IPS-15b (cell line): ENCODE measurements at regions not wholly inside any gene's neighbourhood (a gene's known extent, or its start where the extent isn't known, plus 50 kb on each side); places are given as distances from the start of the nearest gene placed in this dataset.
"Not testable (repeated sequence)": the region's sequence is repeated elsewhere in the genome, so short reads cannot be mapped to it uniquely, and the experiment has no call there.

Experiments used
- H3K27me3 ChIP-seq: one replicate; pipeline ENCODE4 v1.6.1; 2013; ENCODE audit warnings: low read length; ENCODE audit not compliant: control insufficient read depth, insufficient read depth
- H3K36me3 ChIP-seq: one replicate; pipeline ENCODE4 v1.6.1; 2013; ENCODE audit warnings: low read length; ENCODE audit not compliant: control insufficient read depth, insufficient read depth
- H3K4me1 ChIP-seq: one replicate; pipeline ENCODE4 v1.6.1; 2013; ENCODE audit warnings: mild to moderate bottlenecking, low read length; ENCODE audit not compliant: control insufficient read depth, insufficient read depth
- H3K4me3 ChIP-seq: one replicate; pipeline ENCODE4 v1.5.1; 2013; ENCODE audit warnings: low read depth, low read length
- H3K9ac ChIP-seq: one replicate; pipeline ENCODE4 v1.6.1; 2013; ENCODE audit warnings: low read depth, mild to moderate bottlenecking, low read length
- H3K9me3 ChIP-seq: one replicate; pipeline ENCODE4 v1.6.1; 2013; ENCODE audit warnings: mild to moderate bottlenecking, low read length; ENCODE audit not compliant: control insufficient read depth, insufficient read depth

DNA sequence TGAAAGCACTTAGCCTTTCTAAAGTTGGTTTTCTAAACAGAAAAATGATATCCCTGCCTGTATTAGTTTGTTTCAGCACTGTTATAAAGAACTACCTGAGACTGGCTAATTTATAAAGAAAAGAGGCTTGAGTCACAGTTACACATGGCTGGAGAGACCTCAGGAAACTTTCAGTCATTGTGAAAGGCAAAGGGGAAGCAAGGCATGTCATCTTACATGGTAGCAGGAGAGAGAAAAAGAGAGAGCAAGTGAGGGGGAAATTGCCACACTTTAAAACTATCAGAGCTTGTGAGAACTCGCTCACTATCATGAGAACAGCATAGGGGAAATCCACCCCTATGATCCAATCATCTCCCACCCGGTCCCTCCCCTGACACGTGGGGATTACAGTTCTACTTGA, 64.9 kb downstream of the FAM170A start:
- Histone ChIP-seq H3K9me3 (peaks cover 6% of the 10 kb centered on the region), H3K36me3 (no peaks in the 10 kb centered on the region), H3K4me3 (no peak overlapping the region), H3K4me1 (no peaks in the 10 kb centered on the region), H3K9ac (no peak overlapping the region), H3K27me3 (no peaks in the 10 kb centered on the region)

DNA sequence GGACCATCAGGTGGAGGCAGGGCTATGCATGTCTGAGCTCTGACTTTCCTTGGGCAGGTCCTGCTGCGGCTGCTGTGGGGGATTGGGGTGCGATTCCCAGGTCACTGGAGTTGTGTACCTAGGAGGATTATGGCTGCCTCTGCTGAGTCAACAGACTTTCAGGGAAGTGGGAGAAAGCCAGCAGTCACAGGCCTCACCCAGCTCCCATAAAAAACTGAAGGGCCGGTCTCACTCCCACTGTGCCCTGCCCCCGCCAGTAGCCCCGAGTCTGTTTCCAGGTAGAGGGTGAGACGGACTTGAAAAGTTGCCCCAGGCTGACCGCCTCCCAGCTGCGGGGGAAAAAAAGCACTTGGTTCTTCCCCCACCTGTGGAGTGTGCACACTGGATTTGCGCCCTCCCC, 76.7 kb downstream of the FAM170A start:
- Histone ChIP-seq H3K9me3 (no peaks in the 10 kb centered on the region), H3K4me1 (no peaks in the 10 kb centered on the region), H3K4me3 (no peak overlapping the region), H3K27me3 (no peaks in the 10 kb centered on the region), H3K36me3 (no peaks in the 10 kb centered on the region), H3K9ac (no peak overlapping the region)

DNA sequence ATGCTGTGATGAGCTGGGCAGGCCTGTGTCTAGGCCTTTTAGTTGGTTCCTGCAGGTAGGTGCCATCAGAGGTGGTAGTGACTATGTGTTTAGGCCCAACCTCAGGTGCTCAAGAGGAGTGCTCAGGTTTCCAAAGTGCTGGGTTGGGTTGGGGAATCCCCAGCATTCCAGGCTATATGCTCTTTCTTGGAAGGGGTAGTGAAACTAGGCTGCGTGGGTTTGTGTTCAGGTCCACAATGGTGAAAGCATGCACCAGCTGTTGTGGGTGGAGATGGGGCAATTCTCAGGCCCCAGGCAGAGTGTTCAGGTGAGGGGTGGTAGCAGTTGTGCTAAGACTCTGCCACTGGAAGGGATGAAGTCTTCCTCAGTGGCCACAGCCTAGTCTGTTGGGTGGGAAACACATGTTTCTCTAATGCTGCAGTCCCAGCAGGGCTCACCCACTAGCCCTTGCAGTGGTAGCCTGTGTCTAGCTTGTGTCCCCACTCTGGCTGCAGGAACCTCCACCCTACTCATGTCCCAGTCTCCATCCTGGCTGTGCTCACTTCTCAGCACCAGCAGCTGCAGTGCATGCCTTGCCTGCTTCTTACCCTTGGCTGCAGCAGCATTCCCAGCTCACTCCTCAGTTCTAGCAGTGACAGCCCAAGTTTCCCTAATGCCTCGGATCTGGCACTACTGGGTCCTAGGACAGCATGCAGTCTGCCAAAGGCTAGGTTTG, 78.9 kb downstream of the FAM170A start:
- Histone ChIP-seq H3K36me3 (no peaks in the 10 kb centered on the region), H3K9me3 (no peaks in the 10 kb centered on the region), H3K27me3 (no peaks in the 10 kb centered on the region), H3K4me3 (no peak overlapping the region), H3K9ac (no peak overlapping the region), H3K4me1 (no peaks in the 10 kb centered on the region)

DNA sequence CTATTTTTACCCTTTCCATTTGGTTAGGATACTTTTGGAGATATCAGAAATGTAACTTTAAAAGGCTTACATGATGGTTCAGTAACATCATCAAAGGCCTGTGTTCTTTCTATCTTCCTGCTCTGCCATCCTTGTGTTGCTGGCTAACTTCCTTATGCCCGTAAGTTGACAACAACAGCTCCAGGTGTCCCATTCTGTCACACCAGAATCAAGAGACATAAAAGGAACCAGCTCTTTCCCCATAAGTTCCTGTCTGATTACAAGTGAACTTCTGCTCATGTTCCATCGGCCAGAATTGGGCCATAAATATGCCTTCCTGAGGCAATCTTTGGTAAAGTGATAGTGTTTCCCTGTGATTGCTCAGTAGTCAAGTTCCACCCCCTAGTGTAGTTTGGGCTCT, 92.4 kb downstream of the FAM170A start:
- Histone ChIP-seq H3K9ac (no peak overlapping the region), H3K27me3 (no peaks in the 10 kb centered on the region), H3K4me3 (no peak overlapping the region), H3K36me3 (no peaks in the 10 kb centered on the region), H3K9me3 (peaks cover 5% of the 10 kb centered on the region), H3K4me1 (no peaks in the 10 kb centered on the region)

DNA sequence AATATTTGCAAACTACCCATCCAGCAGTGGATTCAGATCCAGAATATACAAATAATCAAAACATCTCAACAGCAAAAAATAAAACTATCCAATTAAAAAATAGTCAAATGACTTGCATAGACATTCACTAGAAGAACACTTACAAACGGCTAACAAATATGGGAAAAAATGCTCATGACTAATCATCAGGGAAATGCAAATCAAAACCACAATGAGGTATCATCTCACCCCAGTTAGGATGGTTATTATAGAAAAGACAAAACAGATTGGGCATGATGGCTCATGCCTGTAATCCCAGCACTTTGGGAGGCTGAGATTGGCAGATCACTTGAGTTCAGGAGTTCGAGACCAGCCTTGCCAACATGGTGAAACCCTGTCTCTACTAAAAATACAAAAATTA, 95.9 kb downstream of the FAM170A start:
- not testable (repeated sequence) for H3K9ac ChIP-seq, H3K4me3 ChIP-seq, H3K27me3 ChIP-seq, H3K36me3 ChIP-seq, H3K9me3 ChIP-seq, H3K4me1 ChIP-seq

DNA sequence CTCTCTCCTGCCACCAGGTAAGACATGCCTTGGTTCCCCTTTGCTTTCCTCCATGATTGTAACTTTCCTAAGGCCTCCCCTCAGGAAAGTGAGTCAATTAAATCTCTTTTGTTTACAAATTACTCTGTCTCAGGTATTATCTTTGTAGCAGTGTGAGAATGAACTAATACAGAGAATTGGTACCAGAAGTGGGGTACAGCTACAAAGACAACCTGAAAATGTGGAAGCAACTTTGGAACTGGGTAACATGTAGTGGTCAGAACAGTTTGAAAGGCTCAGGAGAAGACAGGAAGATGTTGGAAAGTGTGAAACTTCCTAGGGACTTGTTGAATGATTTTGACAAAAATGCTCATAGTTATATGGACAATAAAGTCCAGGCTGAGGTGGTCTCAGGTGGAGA, 97.2 kb downstream of the FAM170A start:
- Histone ChIP-seq H3K9ac (no peak overlapping the region), H3K4me3 (no peak overlapping the region), H3K4me1 (no peaks in the 10 kb centered on the region), H3K36me3 (no peaks in the 10 kb centered on the region), H3K9me3 (peaks cover 5% of the 10 kb centered on the region), H3K27me3 (no peaks in the 10 kb centered on the region)

DNA sequence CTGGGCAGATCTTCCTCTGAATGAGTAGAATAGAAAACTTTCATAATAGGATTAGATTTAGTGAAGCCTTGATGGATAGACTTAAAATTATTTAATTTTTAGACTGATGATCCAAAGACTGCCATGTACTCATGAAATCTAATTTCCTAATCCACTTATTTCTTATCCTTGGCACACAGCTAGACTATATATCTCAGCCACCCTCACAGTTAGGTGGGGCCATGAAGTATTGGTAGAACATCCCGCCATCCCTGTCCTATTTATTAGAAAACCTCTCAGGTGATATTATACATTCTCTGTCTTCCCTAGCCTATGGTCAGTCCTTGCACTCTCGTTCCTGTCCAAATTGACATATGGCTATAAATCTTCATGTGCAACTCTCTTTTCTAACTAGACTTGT, 110.9 kb downstream of the FAM170A start:
- H3K27me3 ChIP-seq, result no peaks in the 10 kb centered on the region

DNA sequence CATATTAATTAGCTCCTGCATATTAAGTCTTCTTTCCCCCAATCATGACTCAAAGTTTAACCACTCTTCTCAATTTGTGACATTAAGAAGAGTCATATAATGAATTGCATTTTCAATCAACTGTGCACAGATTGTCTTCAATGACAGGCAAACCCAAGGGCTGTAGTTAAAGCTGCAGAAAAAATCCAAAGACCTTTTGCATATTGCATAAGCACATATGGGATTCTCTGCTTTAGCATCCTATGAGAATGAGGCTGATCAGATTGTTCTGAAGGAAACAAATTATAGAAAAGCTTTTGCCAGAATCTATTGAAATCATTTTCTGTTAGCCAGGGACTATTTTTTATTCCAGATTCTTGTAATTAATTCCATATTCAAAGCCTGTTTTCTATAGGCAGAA, 112.3 kb downstream of the FAM170A start:
- Histone ChIP-seq H3K27me3 (no peaks in the 10 kb centered on the region), H3K9ac (no peak overlapping the region), H3K4me3 (no peak overlapping the region), H3K4me1 (no peaks in the 10 kb centered on the region), H3K36me3 (no peaks in the 10 kb centered on the region), H3K9me3 (no peaks in the 10 kb centered on the region)

More for the DNA sequence above, 110.9 kb downstream of the FAM170A start:
- H3K4me3 ChIP-seq, result no peak overlapping the region
- H3K9me3 ChIP-seq, result no peaks in the 10 kb centered on the region
- H3K9ac ChIP-seq, result no peak overlapping the region
- no peaks in the 10 kb centered on the region for H3K36me3 ChIP-seq
- H3K4me1 ChIP-seq, result peaks cover 3% of the 10 kb centered on the region

DNA sequence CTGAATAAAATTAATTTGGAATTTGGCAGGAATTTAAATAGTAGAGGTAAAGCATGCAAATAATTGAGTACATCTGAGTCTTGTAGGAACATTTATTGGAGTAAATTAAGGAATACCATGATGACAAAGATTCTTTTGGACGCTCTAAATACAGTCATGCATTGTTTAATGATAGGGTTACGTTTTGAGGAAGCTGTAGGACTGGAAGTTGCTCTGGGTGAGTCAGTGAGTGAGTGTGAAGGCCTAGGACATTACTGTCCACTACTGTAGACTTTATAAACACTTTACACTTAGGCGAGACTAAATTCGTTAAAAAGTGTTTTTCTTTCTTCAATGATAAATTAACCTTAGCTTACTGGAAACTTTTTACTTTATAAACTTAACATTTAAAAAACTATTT, 113.0 kb downstream of the FAM170A start:
- H3K4me3 ChIP-seq, result no peak overlapping the region
- H3K9ac ChIP-seq, result no peak overlapping the region
- H3K36me3 ChIP-seq, result no peaks in the 10 kb centered on the region
- H3K4me1 ChIP-seq, result no peaks in the 10 kb centered on the region
- no peaks in the 10 kb centered on the region for H3K9me3 ChIP-seq
- no peaks in the 10 kb centered on the region for H3K27me3 ChIP-seq

DNA sequence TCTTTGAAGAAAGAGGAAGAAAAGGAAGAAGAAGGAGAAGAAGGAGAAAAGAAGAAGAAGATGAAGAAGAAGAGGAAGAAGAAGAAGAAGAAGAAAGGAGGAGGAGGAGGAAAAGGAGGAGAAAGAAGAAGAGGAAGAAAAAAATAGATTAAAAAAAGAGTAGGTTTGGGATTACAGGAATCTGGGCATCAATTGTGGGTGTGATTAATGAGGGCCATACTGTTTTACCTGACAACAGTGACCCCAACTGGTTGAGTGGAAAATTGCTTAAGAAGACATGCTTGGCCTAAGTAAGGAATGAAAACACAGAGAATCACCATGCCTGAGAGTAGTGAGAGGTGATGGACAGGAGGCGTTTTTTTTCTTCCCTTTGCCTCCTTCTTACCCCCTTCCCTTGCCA, 114.6 kb downstream of the FAM170A start:
- Histone ChIP-seq H3K9me3 (no peaks in the 10 kb centered on the region), H3K9ac (no peak overlapping the region), H3K36me3 (no peaks in the 10 kb centered on the region), H3K4me3 (no peak overlapping the region), H3K27me3 (no peaks in the 10 kb centered on the region), H3K4me1 (no peaks in the 10 kb centered on the region)

DNA sequence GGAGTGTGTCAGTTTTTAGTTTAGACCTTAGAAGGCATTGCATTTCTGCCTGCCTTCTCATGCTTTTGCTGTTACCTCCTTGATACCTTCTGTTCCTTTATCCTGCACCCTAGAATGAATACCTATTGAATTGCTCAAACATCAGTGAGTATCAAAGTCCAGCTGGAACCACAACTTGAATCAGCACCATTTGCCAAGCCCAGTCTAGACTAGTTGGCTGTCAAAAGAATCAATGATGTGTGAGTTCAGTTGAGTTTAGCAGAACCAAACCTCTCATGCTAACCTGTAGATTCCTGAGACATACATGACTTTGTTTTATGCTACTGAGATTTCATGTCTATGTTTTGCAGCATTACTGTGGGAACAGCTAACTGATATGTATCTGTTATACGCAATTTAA, 116.6 kb downstream of the FAM170A start:
- no peaks in the 10 kb centered on the region for H3K36me3 ChIP-seq
- H3K27me3 ChIP-seq, result no peaks in the 10 kb centered on the region

DNA sequence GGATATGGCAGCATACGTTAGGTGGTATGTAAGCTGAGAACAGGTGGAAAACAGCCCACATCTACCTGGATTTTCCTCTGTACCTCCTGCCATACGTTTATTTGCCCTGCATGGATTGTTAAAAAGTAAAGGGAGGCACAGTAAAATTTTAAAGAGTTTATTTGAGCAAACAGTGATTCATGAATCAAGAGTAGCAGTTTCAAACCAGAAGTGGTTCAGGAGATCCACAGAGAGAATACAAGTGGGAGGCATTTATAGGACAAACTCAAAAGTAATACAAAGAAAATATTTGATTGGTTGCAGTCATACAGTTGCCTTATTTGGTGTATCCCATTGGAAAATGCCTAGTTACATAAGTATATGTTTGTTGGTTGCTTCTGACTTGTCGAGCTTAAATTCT, 117.6 kb downstream of the FAM170A start:
- no peak overlapping the region for H3K4me3 ChIP-seq
- H3K4me1 ChIP-seq, result no peaks in the 10 kb centered on the region
- no peaks in the 10 kb centered on the region for H3K27me3 ChIP-seq
- no peak overlapping the region for H3K9ac ChIP-seq
- no peaks in the 10 kb centered on the region for H3K9me3 ChIP-seq
- no peaks in the 10 kb centered on the region for H3K36me3 ChIP-seq

More for the DNA sequence above, 116.6 kb downstream of the FAM170A start:
- Histone ChIP-seq H3K4me1 (no peaks in the 10 kb centered on the region), H3K9me3 (no peaks in the 10 kb centered on the region), H3K4me3 (no peak overlapping the region), H3K9ac (no peak overlapping the region)
